ENCODE measurements at regions not wholly inside any gene's neighbourhood (a gene's known extent, or its start where the extent isn't known, plus 50 kb on each side); places are given as distances from the start of the nearest gene placed in this dataset.

DNA sequence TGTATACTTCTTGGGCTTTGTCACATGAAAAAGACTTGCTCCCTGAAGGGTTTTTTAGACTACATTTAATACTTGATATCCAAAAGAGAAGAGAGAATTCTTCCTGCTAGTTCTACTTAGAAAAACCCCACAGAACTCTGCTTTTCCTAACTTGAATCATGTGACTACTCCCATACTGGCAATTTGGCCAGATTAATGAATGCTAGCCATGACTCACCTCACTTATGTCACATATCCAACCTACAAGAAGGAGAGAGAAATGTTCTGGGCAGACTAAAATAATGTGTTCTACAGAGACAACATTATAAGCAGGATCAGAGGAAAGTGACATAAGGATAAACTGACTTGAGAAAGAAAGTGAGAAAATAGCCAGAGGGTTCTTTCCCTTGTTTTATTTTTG is 249.3 kb upstream of the GULP1 start:
- TF ChIP-seq, protein P1, sequence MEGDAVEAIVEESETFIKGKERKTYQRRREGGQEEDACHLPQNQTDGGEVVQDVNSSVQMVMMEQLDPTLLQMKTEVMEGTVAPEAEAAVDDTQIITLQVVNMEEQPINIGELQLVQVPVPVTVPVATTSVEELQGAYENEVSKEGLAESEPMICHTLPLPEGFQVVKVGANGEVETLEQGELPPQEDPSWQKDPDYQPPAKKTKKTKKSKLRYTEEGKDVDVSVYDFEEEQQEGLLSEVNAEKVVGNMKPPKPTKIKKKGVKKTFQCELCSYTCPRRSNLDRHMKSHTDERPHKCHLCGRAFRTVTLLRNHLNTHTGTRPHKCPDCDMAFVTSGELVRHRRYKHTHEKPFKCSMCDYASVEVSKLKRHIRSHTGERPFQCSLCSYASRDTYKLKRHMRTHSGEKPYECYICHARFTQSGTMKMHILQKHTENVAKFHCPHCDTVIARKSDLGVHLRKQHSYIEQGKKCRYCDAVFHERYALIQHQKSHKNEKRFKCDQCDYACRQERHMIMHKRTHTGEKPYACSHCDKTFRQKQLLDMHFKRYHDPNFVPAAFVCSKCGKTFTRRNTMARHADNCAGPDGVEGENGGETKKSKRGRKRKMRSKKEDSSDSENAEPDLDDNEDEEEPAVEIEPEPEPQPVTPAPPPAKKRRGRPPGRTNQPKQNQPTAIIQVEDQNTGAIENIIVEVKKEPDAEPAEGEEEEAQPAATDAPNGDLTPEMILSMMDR (IDR thresholded peaks at IDR 0.05): no peak
- TF ChIP-seq EP300 (IDR thresholded peaks at IDR 0.05; ENCODE audit: low read depth): no peak
- TF ChIP-seq POLR2AphosphoS5 (IDR thresholded peaks at IDR 0.05): no peak
- TF ChIP-seq POLR2A (IDR thresholded peaks at IDR 0.05): no peak
